ENCODE measurements at regions not wholly inside any gene's neighbourhood (a gene's known extent, or its start where the extent isn't known, plus 50 kb on each side); places are given as distances from the start of the nearest gene placed in this dataset.
"Not testable (repeated sequence)": the region's sequence is repeated elsewhere in the genome, so short reads cannot be mapped to it uniquely, and the experiment has no call there.

GRCh38 chr13:95391362-95391761 lies 90.1 kb upstream of the ABCC4 start:
- DNase-seq (ENCODE audit: low read depth): no peak

GRCh38 chr13:95391785-95392184 lies 90.5 kb upstream of the ABCC4 start:
- no peak for DNase-seq (ENCODE audit: low read depth)

DNA sequence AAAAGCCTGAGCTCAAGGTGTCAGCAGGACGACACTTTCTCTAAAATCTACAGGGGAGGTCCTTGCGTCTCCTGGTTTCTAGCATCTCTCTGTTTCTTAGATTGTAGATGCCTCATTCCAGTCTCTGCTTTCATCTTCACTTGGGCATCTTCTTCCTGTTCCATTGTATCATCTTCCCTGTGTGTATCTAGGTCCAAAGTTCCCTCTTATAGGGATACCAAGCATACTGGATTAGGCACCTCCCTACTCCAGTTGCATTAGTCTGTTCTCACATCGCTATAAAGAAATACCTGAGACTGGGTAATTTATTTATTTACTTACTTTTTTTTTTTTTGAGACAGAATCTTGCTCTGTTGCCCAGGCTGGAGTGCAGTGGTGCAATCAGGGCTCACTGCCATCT lies 91.3 kb upstream of the ABCC4 start:
- no peak for DNase-seq (ENCODE audit: low read depth)

DNA sequence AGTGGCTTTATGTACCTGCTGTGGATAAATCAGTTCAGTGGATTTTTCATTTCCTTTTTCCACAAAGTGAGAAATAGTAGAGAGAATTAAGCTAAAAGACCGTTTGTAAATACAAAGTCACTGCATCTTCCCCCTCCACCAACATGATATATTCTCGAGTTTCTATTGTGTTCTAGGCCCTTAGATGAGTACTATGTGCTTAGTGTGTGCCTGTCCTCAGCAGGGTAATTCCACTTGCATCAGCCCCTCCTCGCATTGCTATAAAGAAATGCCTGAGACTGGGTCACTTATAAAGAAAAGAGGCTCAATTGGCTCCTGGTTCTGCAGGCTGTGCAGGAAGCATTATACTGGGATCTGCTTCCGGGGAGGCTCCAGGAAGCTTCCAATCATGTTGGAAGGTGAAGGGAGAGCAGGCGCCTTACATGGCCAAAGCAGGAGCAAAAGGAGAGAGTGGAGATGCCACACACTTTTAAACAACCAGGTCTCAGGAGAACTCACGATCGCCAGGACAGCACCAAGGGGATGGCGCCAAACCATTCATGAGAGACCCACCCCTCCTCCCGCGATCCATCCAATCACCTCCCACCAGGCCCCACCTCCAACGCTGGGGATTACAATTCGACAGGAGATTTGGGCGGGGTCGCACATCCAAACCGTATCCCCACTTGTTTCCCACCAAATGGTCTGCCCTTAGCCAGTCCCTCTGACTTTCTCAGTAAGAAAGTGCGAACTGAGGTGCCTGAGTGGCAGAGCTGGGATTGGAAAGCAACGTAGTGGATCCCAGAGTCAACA lies 102.3 kb upstream of the ABCC4 start:
- DNase-seq (ENCODE audit: low read depth): no peak

- peak; percentile 74 for DNase-seq (ENCODE audit: low read depth)
Observed at GRCh38 chr13:95404141-95404882, 103.1 kb upstream of the ABCC4 start.

DNA sequence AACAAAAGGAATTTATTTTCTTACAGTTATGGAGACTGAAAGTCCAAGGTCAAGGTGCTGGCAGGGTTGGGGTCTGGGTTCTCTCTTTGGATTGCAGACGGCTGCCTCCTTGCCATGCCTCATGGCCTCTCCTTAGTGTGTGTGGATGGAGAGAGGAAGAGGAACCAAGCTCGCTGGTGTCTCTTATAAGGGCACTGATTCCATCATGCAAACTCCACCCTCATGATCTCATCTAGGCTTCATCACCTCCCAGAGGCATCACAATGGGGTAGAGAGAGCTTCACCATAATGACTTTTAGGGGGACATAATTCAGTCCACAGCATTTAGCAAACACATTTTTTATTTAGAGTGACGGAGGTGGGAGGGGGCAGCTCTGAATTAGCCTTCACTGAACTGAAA lies 104.9 kb upstream of the ABCC4 start:
- no peak for DNase-seq (ENCODE audit: low read depth)

DNA sequence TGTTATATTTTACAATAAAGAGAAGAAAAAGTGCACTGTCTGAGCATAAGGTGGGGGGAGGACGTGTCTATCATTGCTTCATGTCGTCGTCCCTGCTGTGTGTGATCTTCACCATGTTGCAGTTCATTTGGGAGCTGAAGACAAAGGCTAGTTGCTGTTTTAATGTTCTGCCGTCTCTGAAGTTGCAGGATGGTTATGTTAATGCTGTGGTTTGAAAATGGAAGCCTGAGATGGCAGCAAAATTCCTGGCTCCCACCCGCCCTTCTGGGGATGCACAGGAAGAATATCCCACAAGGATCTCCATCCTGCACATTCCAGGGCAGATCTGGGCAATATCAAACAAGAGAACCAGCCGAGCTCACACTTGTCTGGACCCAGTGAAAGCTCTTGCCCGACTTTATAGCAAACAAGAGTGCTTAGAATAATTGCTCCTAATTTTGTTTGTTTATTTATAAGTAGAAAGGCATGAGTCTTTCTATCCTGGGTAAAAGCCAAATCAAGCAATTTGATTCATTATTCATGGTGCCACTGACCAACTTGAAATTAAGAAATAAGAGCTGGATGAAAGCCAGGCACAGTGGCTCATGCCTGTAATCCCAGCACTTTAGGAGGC lies 110.3 kb upstream of the ABCC4 start:
- DNase-seq (ENCODE audit: low read depth): no peak

DNA sequence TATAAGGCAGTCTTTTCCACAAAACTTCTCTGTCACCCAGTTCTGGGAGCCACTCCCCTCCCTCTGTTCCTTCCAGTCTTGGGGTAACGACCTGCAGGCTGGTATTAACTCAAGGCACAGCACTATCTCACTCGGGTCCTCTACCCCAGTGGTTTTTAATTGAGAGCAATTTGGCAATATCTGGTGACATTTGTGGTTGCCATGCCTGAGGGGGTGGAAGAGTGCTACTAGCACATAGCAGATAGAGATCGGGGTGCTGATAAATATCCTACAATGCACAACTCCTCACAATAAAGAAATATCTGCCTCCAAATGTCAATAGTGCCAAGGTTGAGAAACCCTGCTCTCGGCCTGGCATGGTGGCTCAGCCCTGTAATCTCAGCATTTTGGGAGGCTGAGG lies 117.7 kb upstream of the ABCC4 start:
- no peak for DNase-seq (ENCODE audit: low read depth)

GRCh38 chr13:95420501-95420900 lies 119.2 kb upstream of the ABCC4 start:
- no peak for DNase-seq (ENCODE audit: low read depth)

DNA sequence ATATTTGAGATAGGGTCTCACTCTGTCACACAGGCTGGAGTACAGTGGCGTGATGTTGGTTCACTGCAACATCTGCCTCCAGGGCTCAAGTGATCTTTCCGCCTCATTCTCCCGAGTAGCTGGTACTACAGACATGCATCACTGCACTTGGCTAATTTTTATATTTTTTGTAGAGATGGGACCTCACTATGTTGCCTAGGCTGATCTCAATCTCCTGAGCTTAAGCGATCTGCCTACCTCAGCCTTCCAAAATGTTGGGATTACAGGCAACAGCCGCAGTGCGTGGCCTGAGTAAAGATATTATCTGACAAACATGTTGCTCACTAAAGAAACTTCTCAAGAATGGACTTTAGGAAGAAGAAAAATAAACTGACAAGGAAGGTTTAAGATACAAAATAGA lies 125.4 kb upstream of the ABCC4 start:
- peak; percentile 35 for DNase-seq (ENCODE audit: low read depth)

GRCh38 chr13:95430525-95430924 lies 122.0 kb upstream of the CLDN10 start:
- not testable (repeated sequence) for DNase-seq (ENCODE audit: low read depth)

GRCh38 chr13:95432141-95432540 lies 120.4 kb upstream of the CLDN10 start:
- DNase-seq (ENCODE audit: low read depth): no peak

- no peak for DNase-seq (ENCODE audit: low read depth)
Observed at GRCh38 chr13:95433537-95433936, 119.0 kb upstream of the CLDN10 start.

GRCh38 chr13:95434111-95434510 lies 118.4 kb upstream of the CLDN10 start:
- no peak for DNase-seq (ENCODE audit: low read depth)

- peak; percentile 11 for DNase-seq (ENCODE audit: low read depth)
Observed at GRCh38 chr13:95437561-95437960, 115.0 kb upstream of the CLDN10 start.

- no peak for DNase-seq (ENCODE audit: low read depth)
Observed at GRCh38 chr13:95438297-95438696, 114.2 kb upstream of the CLDN10 start.

DNA sequence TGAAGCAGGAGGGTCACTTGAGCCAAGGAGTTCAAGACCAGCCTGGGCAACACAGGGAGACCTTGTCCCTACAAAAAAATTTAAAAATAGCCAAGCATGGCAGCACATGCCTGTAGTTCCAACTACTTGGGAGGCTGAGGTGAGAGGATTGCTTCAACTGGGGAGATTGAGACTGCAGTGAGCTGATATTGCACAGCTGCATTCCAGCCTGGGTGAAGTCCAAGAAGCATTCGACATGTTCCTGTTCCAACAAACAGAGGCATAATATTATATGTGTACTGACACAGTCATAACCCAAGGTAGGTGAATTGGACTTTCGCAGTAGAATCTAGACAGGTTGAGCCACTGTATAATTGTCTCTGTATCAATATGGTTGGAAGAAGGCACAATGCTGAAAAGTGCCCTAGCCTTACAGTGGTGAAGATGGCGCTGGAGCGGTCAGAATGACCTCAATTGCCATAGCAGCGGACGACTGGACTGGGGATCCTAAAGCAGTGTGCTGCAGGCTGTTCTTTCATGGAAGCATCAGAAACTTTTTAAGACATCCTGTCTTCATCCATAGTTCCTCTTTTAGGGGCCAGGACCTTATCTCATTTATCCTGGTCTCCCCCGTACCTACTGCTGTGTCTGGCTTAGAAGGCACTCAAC lies 112.0 kb upstream of the CLDN10 start:
- DNase-seq (ENCODE audit: low read depth): no peak

- DNase-seq (ENCODE audit: low read depth): no peak
Observed at GRCh38 chr13:95441326-95441725, 111.2 kb upstream of the CLDN10 start.

- DNase-seq (ENCODE audit: low read depth): no peak
Observed at GRCh38 chr13:95444006-95444730, 108.4 kb upstream of the CLDN10 start.

- DNase-seq (ENCODE audit: low read depth): no peak
Observed at GRCh38 chr13:95445131-95445530, 107.4 kb upstream of the CLDN10 start.

DNA sequence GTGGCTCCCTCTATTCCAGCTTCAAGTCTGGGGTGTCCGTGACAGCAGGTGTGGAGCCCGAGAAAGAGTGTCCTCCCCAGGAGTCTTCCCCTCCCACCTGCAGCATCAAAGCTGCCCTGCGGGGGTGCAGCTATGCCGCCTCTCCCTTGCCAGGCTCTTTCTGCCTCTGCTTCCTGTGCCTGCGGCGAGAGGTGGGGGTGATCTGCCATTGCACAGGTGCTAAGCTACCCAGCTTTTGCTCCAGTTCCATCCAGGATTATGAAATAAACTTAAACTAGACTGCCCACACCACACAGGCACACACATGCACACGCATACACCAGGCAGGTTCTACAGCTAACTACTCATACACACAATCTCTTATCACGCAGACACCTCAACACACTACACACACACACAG lies 104.7 kb upstream of the CLDN10 start:
- DNase-seq (ENCODE audit: low read depth): no peak

DNA sequence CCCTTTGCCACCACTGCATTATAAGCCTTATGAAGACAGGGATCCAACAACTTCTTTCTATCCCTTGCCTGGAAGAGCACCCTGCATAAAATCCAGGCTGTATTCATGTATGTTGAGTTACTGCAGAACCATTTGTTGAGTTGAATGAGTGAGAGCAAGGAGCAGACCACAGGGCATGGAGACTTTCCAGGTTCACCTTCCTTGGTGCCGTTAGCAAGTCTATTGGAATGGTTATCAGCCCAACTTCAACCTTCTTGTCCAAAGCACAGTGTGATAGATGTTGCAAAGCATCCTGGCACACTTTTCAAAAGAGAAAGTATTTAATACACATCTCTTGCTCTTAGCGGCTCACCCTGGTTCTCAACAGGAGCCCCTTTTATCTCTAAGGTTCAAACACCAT lies 100.9 kb upstream of the CLDN10 start:
- no peak for DNase-seq (ENCODE audit: low read depth)

Data from iris pigment epithelial cell (primary cell).